ENCODE measurements at regions not wholly inside any gene's neighbourhood (a gene's known extent, or its start where the extent isn't known, plus 50 kb on each side); places are given as distances from the start of the nearest gene placed in this dataset.

- no peaks in the 10 kb centered on the region for H3K27me3 ChIP-seq (ENCODE audit: insufficient read depth, poor library complexity, severe bottlenecking)
- H3K4me1 ChIP-seq (ENCODE audit: insufficient read depth, poor library complexity, severe bottlenecking), result peaks cover 13% of the 10 kb centered on the region
- no peaks in the 10 kb centered on the region for H3K9me3 ChIP-seq (ENCODE audit: severe bottlenecking)
- TF ChIP-seq CTCF (IDR thresholded peaks at IDR 0.05; ENCODE audit: poor library complexity, severe bottlenecking), result no peak
- no peak overlapping the region for H3K4me3 ChIP-seq (ENCODE audit: severe bottlenecking)
- DNase-seq (ENCODE audit: low spot score) (no peak), ATAC-seq (ENCODE audit: low read depth) (peak; percentile 99)
- H3K27ac ChIP-seq (ENCODE audit: poor library complexity, severe bottlenecking), result peak overlapping the region; percentile 26
- H3K36me3 ChIP-seq (ENCODE audit: low read depth), result no peaks in the 10 kb centered on the region
Observed at GRCh38 chr7:41425926-41426325, 277.0 kb downstream of the INHBA start.

GRCh38 chr7:41421056-41421455 is 281.8 kb downstream of the INHBA start:
- H3K27ac ChIP-seq (ENCODE audit: poor library complexity, severe bottlenecking), result no peak overlapping the region
- no peaks in the 10 kb centered on the region for H3K27me3 ChIP-seq (ENCODE audit: insufficient read depth, poor library complexity, severe bottlenecking)
- no peak for ATAC-seq (ENCODE audit: low read depth)
- TF ChIP-seq CTCF (IDR thresholded peaks at IDR 0.05; ENCODE audit: poor library complexity, severe bottlenecking), result no peak
- no peak for DNase-seq (ENCODE audit: low spot score)
- no peaks in the 10 kb centered on the region for H3K9me3 ChIP-seq (ENCODE audit: severe bottlenecking)
- no peaks in the 10 kb centered on the region for H3K36me3 ChIP-seq (ENCODE audit: low read depth)
- peaks cover 14% of the 10 kb centered on the region for H3K4me1 ChIP-seq (ENCODE audit: insufficient read depth, poor library complexity, severe bottlenecking)
- H3K4me3 ChIP-seq (ENCODE audit: severe bottlenecking), result no peak overlapping the region

- peaks cover 14% of the 10 kb centered on the region for H3K4me1 ChIP-seq (ENCODE audit: insufficient read depth, poor library complexity, severe bottlenecking)
- H3K36me3 ChIP-seq (ENCODE audit: low read depth), result no peaks in the 10 kb centered on the region
- DNase-seq (ENCODE audit: low spot score) (no peak), ATAC-seq (ENCODE audit: low read depth) (no peak)
- no peaks in the 10 kb centered on the region for H3K27me3 ChIP-seq (ENCODE audit: insufficient read depth, poor library complexity, severe bottlenecking)
- H3K4me3 ChIP-seq (ENCODE audit: severe bottlenecking), result no peak overlapping the region
- TF ChIP-seq CTCF (IDR thresholded peaks at IDR 0.05; ENCODE audit: poor library complexity, severe bottlenecking), result no peak
- H3K9me3 ChIP-seq (ENCODE audit: severe bottlenecking), result no peaks in the 10 kb centered on the region
- no peak overlapping the region for H3K27ac ChIP-seq (ENCODE audit: poor library complexity, severe bottlenecking)
Observed at GRCh38 chr7:41420421-41420820, 282.5 kb downstream of the INHBA start.

- no peak for TF ChIP-seq CTCF (IDR thresholded peaks at IDR 0.05; ENCODE audit: poor library complexity, severe bottlenecking)
- Histone ChIP-seq H3K27ac (ENCODE audit: poor library complexity, severe bottlenecking) (no peak overlapping the region), H3K4me1 (ENCODE audit: insufficient read depth, poor library complexity, severe bottlenecking) (peaks cover 11% of the 10 kb centered on the region), H3K4me3 (ENCODE audit: severe bottlenecking) (no peak overlapping the region), H3K9me3 (ENCODE audit: severe bottlenecking) (no peaks in the 10 kb centered on the region), H3K36me3 (ENCODE audit: low read depth) (no peaks in the 10 kb centered on the region), H3K27me3 (ENCODE audit: insufficient read depth, poor library complexity, severe bottlenecking) (no peaks in the 10 kb centered on the region)
- ATAC-seq (ENCODE audit: low read depth) (no peak), DNase-seq (ENCODE audit: low spot score) (no peak)
Observed at GRCh38 chr7:41418337-41418736, 284.6 kb downstream of the INHBA start.

GRCh38 chr7:41416208-41416595 is 286.7 kb downstream of the INHBA start:
- peak overlapping the region; percentile 24 for H3K27ac ChIP-seq (ENCODE audit: poor library complexity, severe bottlenecking)
- H3K4me3 ChIP-seq (ENCODE audit: severe bottlenecking), result no peak overlapping the region
- TF ChIP-seq CTCF (IDR thresholded peaks at IDR 0.05; ENCODE audit: poor library complexity, severe bottlenecking), result no peak
- H3K36me3 ChIP-seq (ENCODE audit: low read depth), result no peaks in the 10 kb centered on the region
- peaks cover 11% of the 10 kb centered on the region for H3K4me1 ChIP-seq (ENCODE audit: insufficient read depth, poor library complexity, severe bottlenecking)
- no peak for DNase-seq (ENCODE audit: low spot score)
- H3K27me3 ChIP-seq (ENCODE audit: insufficient read depth, poor library complexity, severe bottlenecking), result no peaks in the 10 kb centered on the region
- 0 out of 3 replicates have a peak, but pooled peaks have one; percentile 23 for ATAC-seq (ENCODE audit: low read depth)
- H3K9me3 ChIP-seq (ENCODE audit: severe bottlenecking), result no peaks in the 10 kb centered on the region
